ENCODE measurements at regions not wholly inside any gene's neighbourhood (a gene's known extent, or its start where the extent isn't known, plus 50 kb on each side); places are given as distances from the start of the nearest gene placed in this dataset.

- no peak overlapping the region for H3K27ac ChIP-seq (ENCODE audit: insufficient read depth, low read depth, low read length)
- no peak overlapping the region for H3K4me3 ChIP-seq (replicated peaks in 1 of 3; ENCODE audit: insufficient read depth in 1 of 3, low read depth in 1 of 3, low read length in 3 of 3)
- no peak overlapping the region for H3K9ac ChIP-seq (replicated peaks; ENCODE audit: extremely low read depth, insufficient read depth, low read length)
- no peaks in the 10 kb centered on the region for H3K79me2 ChIP-seq (ENCODE audit: control insufficient read depth, insufficient read depth, low read length)
- dilution Hi-C loops (cut with MboI; ENCODE audit: extremely low pct_ligation_motif_present, low sequenced_read_pairs) (no loop called here), intact Hi-C loops (cut with micrococcal nuclease) (no loop called here)
- FAIRE-seq (no peak), DNase-seq (ENCODE audit: low read depth, low spot score) (no peak)
- TF ChIP-seq CTCF (IDR thresholded peaks at IDR 0.05; ENCODE audit: extremely low read depth in 1 of 2, insufficient read depth in 1 of 2, low read depth in 1 of 2, low read length in 2 of 2), result no peak
- no peak overlapping the region for H3K4me2 ChIP-seq (ENCODE audit: insufficient read depth, low read length)
- H3K9me1 ChIP-seq (replicated peaks; ENCODE audit: control insufficient read depth, extremely low read depth, insufficient read depth, low read length), result no peaks in the 10 kb centered on the region
- no peaks in the 10 kb centered on the region for H3K4me1 ChIP-seq (ENCODE audit: control insufficient read depth, extremely low read depth, insufficient read depth, low read length)
- H2AFZ ChIP-seq (ENCODE audit: low read depth, low read length), result no peak overlapping the region
- H3K36me3 ChIP-seq (ENCODE audit: control insufficient read depth in 2 of 2, extremely low read depth in 1 of 2, insufficient read depth in 2 of 2, low read length in 2 of 2), result no peaks in the 10 kb centered on the region
- POLR2A ChIA-PET, result no interaction called here
- no peaks in the 10 kb centered on the region for H3K9me3 ChIP-seq (replicated peaks; ENCODE audit: control insufficient read depth, insufficient read depth, low read length)
- CTCF ChIA-PET, result no interaction called here
- no TSS peak for BruUV-seq (replicated peaks)
- H4K20me1 ChIP-seq (replicated peaks; ENCODE audit: control insufficient read depth, extremely low read depth, insufficient read depth, low read length), result no peaks in the 10 kb centered on the region
- no peaks in the 10 kb centered on the region for H3K27me3 ChIP-seq (ENCODE audit: control insufficient read depth in 2 of 2, insufficient read depth in 2 of 2, low read length in 2 of 2)
These were observed 305.4 kb downstream of the MEX3B start for GRCh38 chr15:81740416-81740815.

- POLR2A ChIA-PET, result no interaction called here
- H3K27me3 ChIP-seq (ENCODE audit: control insufficient read depth in 2 of 2, insufficient read depth in 2 of 2, low read length in 2 of 2), result no peaks in the 10 kb centered on the region
- no peaks in the 10 kb centered on the region for H3K9me3 ChIP-seq (replicated peaks; ENCODE audit: control insufficient read depth, insufficient read depth, low read length)
- no peaks in the 10 kb centered on the region for H3K79me2 ChIP-seq (ENCODE audit: control insufficient read depth, insufficient read depth, low read length)
- dilution Hi-C loops (cut with MboI; ENCODE audit: extremely low pct_ligation_motif_present, low sequenced_read_pairs), result no loop called here
- no peaks in the 10 kb centered on the region for H3K4me1 ChIP-seq (ENCODE audit: control insufficient read depth, extremely low read depth, insufficient read depth, low read length)
- H2AFZ ChIP-seq (ENCODE audit: low read depth, low read length), result no peak overlapping the region
- no TSS peak for BruUV-seq (replicated peaks)
- H4K20me1 ChIP-seq (replicated peaks; ENCODE audit: control insufficient read depth, extremely low read depth, insufficient read depth, low read length), result no peaks in the 10 kb centered on the region
- no peak for TF ChIP-seq CTCF (IDR thresholded peaks at IDR 0.05; ENCODE audit: extremely low read depth in 1 of 2, insufficient read depth in 1 of 2, low read depth in 1 of 2, low read length in 2 of 2)
- TF ChIP-seq POLR2AphosphoS5 (IDR thresholded peaks at IDR 0.05; ENCODE audit: insufficient read depth, low read depth, low read length), result no peak
- no peak for TF ChIP-seq MAX (IDR thresholded peaks at IDR 0.05; ENCODE audit: insufficient read depth, insufficient read length)
- TF ChIP-seq JUN (IDR thresholded peaks at IDR 0.05; ENCODE audit: borderline replicate concordance, insufficient read depth, insufficient read length, low read depth), result no peak
- TF ChIP-seq POLR2A (IDR thresholded peaks at IDR 0.05; ENCODE audit: low read depth, low read length), result no peak
- no peak for TF ChIP-seq GATA2 (IDR thresholded peaks at IDR 0.05; ENCODE audit: insufficient read depth, insufficient read length, low read depth, low read length)
- TF ChIP-seq EZH2 (IDR thresholded peaks at IDR 0.05; ENCODE audit: borderline replicate concordance, low read depth, low read length, severe bottlenecking), result no peak
- no peak for TF ChIP-seq MYC (IDR thresholded peaks at IDR 0.05; ENCODE audit: low read depth, low read length)
- TF ChIP-seq FOS (IDR thresholded peaks at IDR 0.05; ENCODE audit: borderline replicate concordance, insufficient read depth, low read length), result no peak
- no peaks in the 10 kb centered on the region for H3K9me1 ChIP-seq (replicated peaks; ENCODE audit: control insufficient read depth, extremely low read depth, insufficient read depth, low read length)
- H3K4me3 ChIP-seq (replicated peaks in 1 of 3; ENCODE audit: insufficient read depth in 1 of 3, low read depth in 1 of 3, low read length in 3 of 3), result no peak overlapping the region
- no peaks in the 10 kb centered on the region for H3K36me3 ChIP-seq (ENCODE audit: control insufficient read depth in 2 of 2, extremely low read depth in 1 of 2, insufficient read depth in 2 of 2, low read length in 2 of 2)
- no peak overlapping the region for H3K9ac ChIP-seq (replicated peaks; ENCODE audit: extremely low read depth, insufficient read depth, low read length)
- no peak for FAIRE-seq
- intact Hi-C loops (cut with micrococcal nuclease), result loop anchor here (10.0 kb wide), 1 partner anchor 1905 kb away; no protein-coding TSS in a partner anchor
- no peak overlapping the region for H3K4me2 ChIP-seq (ENCODE audit: insufficient read depth, low read length)
- no peak for DNase-seq (ENCODE audit: low read depth, low spot score)
- H3K27ac ChIP-seq (ENCODE audit: insufficient read depth, low read depth, low read length), result no peak overlapping the region
- CTCF ChIA-PET, result no interaction called here
These were observed 316.5 kb downstream of the MEX3B start for GRCh38 chr15:81729340-81729739.
